ENCODE measurements at regions not wholly inside any gene's neighbourhood (a gene's known extent, or its start where the extent isn't known, plus 50 kb on each side); places are given as distances from the start of the nearest gene placed in this dataset.

DNA sequence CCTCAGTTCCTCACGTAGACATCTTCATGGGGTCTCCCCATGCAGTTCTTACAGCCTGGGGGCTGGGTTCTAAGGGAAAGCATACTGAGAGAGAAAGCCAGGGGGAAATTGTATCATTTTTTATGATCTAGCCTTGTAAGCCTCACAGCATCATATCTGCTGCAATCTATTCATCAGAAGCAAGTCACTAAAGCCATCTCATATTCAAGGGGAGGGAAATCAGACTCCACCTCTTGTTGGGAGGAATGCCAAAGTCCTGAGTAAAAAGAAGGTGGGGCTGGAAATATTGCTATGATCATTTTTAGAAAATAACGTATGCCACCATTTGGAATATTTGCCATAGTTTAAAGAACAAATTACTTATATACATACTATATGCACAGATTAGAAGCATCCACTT lies 304.6 kb downstream of the TXNL1 start:
- no peak for TF ChIP-seq CTCF (IDR thresholded peaks at IDR 0.05)
- no peak for TF ChIP-seq POLR2A (IDR thresholded peaks at IDR 0.05)
